OCI-LY1 (cell line): ENCODE measurements at regions not wholly inside any gene's neighbourhood (a gene's known extent, or its start where the extent isn't known, plus 50 kb on each side); places are given as distances from the start of the nearest gene placed in this dataset.
"Not testable (repeated sequence)": the region's sequence is repeated elsewhere in the genome, so short reads cannot be mapped to it uniquely, and the experiment has no call there.

Source experiments
- H2AFZ ChIP-seq: fragments of 200-600 bp; sonication (generic), shearing (Covaris generic); 2 replicates; pipeline ENCODE4 v1.6.0; 2014; ENCODE audit warnings: antibody characterized with exemption, mild to moderate bottlenecking, low read length
- H3F3A ChIP-seq: fragments of 200-600 bp; sonication (generic), shearing (Covaris generic); 2 replicates; pipeline ENCODE4 v1.6.0; 2014; ENCODE audit warnings: mild to moderate bottlenecking, antibody characterized with exemption, low read length, moderate library complexity; ENCODE audit not compliant: insufficient read depth
- H3K27ac ChIP-seq: fragments of 200-600 bp; sonication (generic); 2 replicates; pipeline ENCODE4 v1.5.1; 2014; ENCODE audit warnings: low read length, mixed run types, mild to moderate bottlenecking, low read depth; ENCODE audit not compliant: poor library complexity, severe bottlenecking
- H3K27me3 ChIP-seq: fragments of 200-600 bp; sonication (generic); 2 replicates; pipeline ENCODE4 v1.6.0; 2014; ENCODE audit warnings: antibody characterized with exemption, mild to moderate bottlenecking, low read length, moderate library complexity; ENCODE audit not compliant: insufficient read depth
- H3K36me3 ChIP-seq: fragments of 200-600 bp; sonication (generic); 2 replicates; pipeline ENCODE4 v1.6.1; 2014; ENCODE audit warnings: mild to moderate bottlenecking, antibody characterized with exemption, low read length, moderate library complexity, mixed read lengths; ENCODE audit not compliant: insufficient read depth
- H3K4me1 ChIP-seq: fragments of 200-600 bp; sonication (generic); 2 replicates; pipeline ENCODE4 v1.5.1; 2014; ENCODE audit warnings: mild to moderate bottlenecking, low read length, moderate library complexity; ENCODE audit not compliant: insufficient read depth, severe bottlenecking
- H3K4me2 ChIP-seq: fragments of 200-600 bp; sonication (generic), shearing (Covaris generic); 2 replicates; pipeline ENCODE4 v1.6.1; 2014; ENCODE audit warnings: low read length
- H3K4me3 ChIP-seq: fragments of 200-600 bp; sonication (generic); 2 replicates; pipeline ENCODE4 v1.5.1; 2014; ENCODE audit warnings: low read length, low read depth, mild to moderate bottlenecking, mixed read lengths; ENCODE audit not compliant: poor library complexity, severe bottlenecking
- H3K79me2 ChIP-seq: fragments of 200-600 bp; shearing (Covaris generic); 2 replicates; pipeline ENCODE4 v1.6.1; 2016; ENCODE audit warnings: mixed run types, low read length, mixed read lengths; ENCODE audit not compliant: insufficient read depth
- H3K9ac ChIP-seq: fragments of 200-600 bp; sonication (generic), shearing (Covaris generic); 2 replicates; pipeline ENCODE4 v1.6.1; 2014; ENCODE audit warnings: mild to moderate bottlenecking, low read length, mixed read lengths
- H3K9me2 ChIP-seq: fragments of 200-600 bp; sonication (generic), shearing (Covaris generic); 2 replicates; pipeline ENCODE4 v1.6.1; 2014; ENCODE audit warnings: low read depth, mild to moderate bottlenecking, low read length, mixed read lengths
- H3K9me3 ChIP-seq: fragments of 200-600 bp; shearing (Covaris generic); 2 replicates; pipeline ENCODE4 v1.6.1; 2014; ENCODE audit warnings: low read length, mixed read lengths
- H4K20me1 ChIP-seq: fragments of 200-600 bp; sonication (generic), shearing (Covaris generic); 2 replicates; pipeline ENCODE4 v1.6.0; 2016; ENCODE audit warnings: mild to moderate bottlenecking, low read length; ENCODE audit not compliant: insufficient read depth
- CTCF ChIP-seq: fragments of 200-600 bp; sonication (generic), shearing (Covaris generic); IDR thresholded peaks from 2 replicates; pipeline ENCODE4 v1.5.1; 2017; ENCODE audit warnings: mild to moderate bottlenecking, antibody characterized with exemption, low read length, moderate library complexity, mixed read lengths
- EZH2 ChIP-seq: fragments of 200-600 bp; sonication (generic), shearing (Covaris generic); IDR thresholded peaks from 2 replicates; pipeline ENCODE4 v1.8.0; 2017; ENCODE audit warnings: borderline replicate concordance, mixed run types, mild to moderate bottlenecking, antibody characterized with exemption, low read length, moderate library complexity, mixed read lengths

GRCh38 chr20:29349836-29350235 is 1907.6 kb upstream of the DEFB115 start:
- no peak overlapping the region for H3K4me3 ChIP-seq
- no peaks in the 10 kb centered on the region for H3K4me1 ChIP-seq
- H3K27me3 ChIP-seq = no peaks in the 10 kb centered on the region
- no peak overlapping the region for H3K9ac ChIP-seq
- H3K36me3 ChIP-seq = no peaks in the 10 kb centered on the region
- TF ChIP-seq EZH2 (no peak), CTCF (no peak)
- H3K4me2 ChIP-seq = no peak overlapping the region
- H3F3A ChIP-seq = no peaks in the 10 kb centered on the region
- H3K9me2 ChIP-seq = no peaks in the 10 kb centered on the region
- H3K9me3 ChIP-seq = no peaks in the 10 kb centered on the region
- H3K79me2 ChIP-seq = no peaks in the 10 kb centered on the region
- H3K27ac ChIP-seq = no peak overlapping the region
- H2AFZ ChIP-seq = no peak overlapping the region
- no peaks in the 10 kb centered on the region for H4K20me1 ChIP-seq

DNA sequence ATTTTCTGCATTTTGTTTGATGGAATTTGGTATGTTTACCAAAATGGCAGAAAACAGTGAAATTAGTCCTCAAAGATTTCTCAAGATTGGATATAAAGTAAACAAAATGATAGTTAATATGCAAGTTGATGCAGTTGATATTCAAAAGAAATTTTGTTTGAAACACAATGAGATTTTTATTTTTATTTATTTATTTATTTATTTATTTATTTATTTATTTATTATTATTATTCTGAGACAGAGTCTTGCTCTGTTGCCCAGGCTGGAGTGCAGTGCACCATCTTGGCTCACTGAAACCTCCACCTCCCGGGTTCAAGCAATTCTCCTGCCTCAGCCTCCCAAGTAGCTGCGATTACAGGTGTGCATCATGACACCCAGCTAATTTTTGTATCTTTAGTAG is 1881.5 kb upstream of the DEFB115 start:
- H4K20me1 ChIP-seq, H3K4me1 ChIP-seq, H3K9me2 ChIP-seq, H3K9me3 ChIP-seq, H3K4me3 ChIP-seq, H3K79me2 ChIP-seq, H3K36me3 ChIP-seq, H3K9ac ChIP-seq, H3K27ac ChIP-seq, H3K27me3 ChIP-seq, H3F3A ChIP-seq, H3K4me2 ChIP-seq, H2AFZ ChIP-seq: not testable (repeated sequence)

GRCh38 chr20:29392853-29393252 is 1864.6 kb upstream of the DEFB115 start:
- not testable (repeated sequence) for H3K4me3 ChIP-seq, H3K9me3 ChIP-seq, H3K79me2 ChIP-seq, H3K4me2 ChIP-seq, H3K36me3 ChIP-seq, H3K4me1 ChIP-seq, H3K9me2 ChIP-seq, H2AFZ ChIP-seq, H4K20me1 ChIP-seq, H3K27ac ChIP-seq, H3F3A ChIP-seq, H3K9ac ChIP-seq, H3K27me3 ChIP-seq

- Histone ChIP-seq H3F3A (no peaks in the 10 kb centered on the region), H2AFZ (no peak overlapping the region), H3K9me3 (no peaks in the 10 kb centered on the region), H3K9me2 (no peaks in the 10 kb centered on the region), H3K4me3 (no peak overlapping the region), H3K27me3 (no peaks in the 10 kb centered on the region), H3K79me2 (no peaks in the 10 kb centered on the region), H3K27ac (no peak overlapping the region), H3K4me1 (no peaks in the 10 kb centered on the region), H4K20me1 (no peaks in the 10 kb centered on the region), H3K36me3 (no peaks in the 10 kb centered on the region), H3K9ac (no peak overlapping the region), H3K4me2 (no peak overlapping the region)
- TF ChIP-seq EZH2 = no peak
- no peak for TF ChIP-seq CTCF
These were observed 1849.3 kb upstream of the DEFB115 start for GRCh38 chr20:29408034-29408695.

DNA sequence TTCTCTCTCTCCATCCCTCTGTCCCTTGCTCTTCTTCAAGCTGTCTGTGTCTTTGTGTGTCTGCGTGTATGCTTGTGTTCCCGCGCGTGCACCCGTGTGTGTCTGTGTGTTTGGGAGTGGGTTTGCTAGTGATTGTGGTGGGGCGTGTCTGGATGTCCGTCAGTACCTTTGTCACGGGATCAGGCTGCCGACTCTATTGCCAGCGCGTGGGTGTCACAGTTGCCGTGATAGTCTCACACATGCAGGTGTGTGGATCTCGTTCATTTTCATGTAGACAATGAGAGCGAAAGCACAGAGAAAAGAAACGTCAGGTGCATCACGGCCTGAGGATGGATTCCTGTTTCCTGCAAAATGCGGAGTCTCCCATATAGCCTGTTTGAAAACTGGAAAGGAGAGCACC is 1848.8 kb upstream of the DEFB115 start:
- not testable (repeated sequence) for H4K20me1 ChIP-seq, H3K79me2 ChIP-seq, H3K27me3 ChIP-seq, H3K4me2 ChIP-seq, H3K27ac ChIP-seq, H3K36me3 ChIP-seq, H3K9ac ChIP-seq, H3K9me2 ChIP-seq, H3K4me3 ChIP-seq, H3K9me3 ChIP-seq, H3K4me1 ChIP-seq, H2AFZ ChIP-seq, H3F3A ChIP-seq

- not testable (repeated sequence) for H3K9ac ChIP-seq, H3K4me2 ChIP-seq, H3K4me3 ChIP-seq, H2AFZ ChIP-seq, H3K36me3 ChIP-seq, H3F3A ChIP-seq, H3K9me2 ChIP-seq, H3K27ac ChIP-seq, H3K27me3 ChIP-seq, H4K20me1 ChIP-seq, H3K79me2 ChIP-seq, H3K9me3 ChIP-seq, H3K4me1 ChIP-seq
These were observed 1848.2 kb upstream of the DEFB115 start for GRCh38 chr20:29409160-29409689.
